OCI-LY1 (cell line): ENCODE measurements at regions not wholly inside any gene's neighbourhood (a gene's known extent, or its start where the extent isn't known, plus 50 kb on each side); places are given as distances from the start of the nearest gene placed in this dataset.

Experiments
- EZH2 ChIP-seq: fragments of 200-600 bp; sonication (generic), shearing (Covaris generic); IDR thresholded peaks from 2 replicates; pipeline ENCODE4 v1.8.0; 2017; ENCODE audit warnings: borderline replicate concordance, mixed run types, mild to moderate bottlenecking, antibody characterized with exemption, low read length, moderate library complexity, mixed read lengths
- TF ChIP-seq, protein P1 (sequence below): fragments of 200-600 bp; sonication (generic), shearing (Covaris generic); IDR thresholded peaks from 2 replicates; pipeline ENCODE4 v1.5.1; 2017; ENCODE audit warnings: mild to moderate bottlenecking, antibody characterized with exemption, low read length, moderate library complexity, mixed read lengths

DNA sequence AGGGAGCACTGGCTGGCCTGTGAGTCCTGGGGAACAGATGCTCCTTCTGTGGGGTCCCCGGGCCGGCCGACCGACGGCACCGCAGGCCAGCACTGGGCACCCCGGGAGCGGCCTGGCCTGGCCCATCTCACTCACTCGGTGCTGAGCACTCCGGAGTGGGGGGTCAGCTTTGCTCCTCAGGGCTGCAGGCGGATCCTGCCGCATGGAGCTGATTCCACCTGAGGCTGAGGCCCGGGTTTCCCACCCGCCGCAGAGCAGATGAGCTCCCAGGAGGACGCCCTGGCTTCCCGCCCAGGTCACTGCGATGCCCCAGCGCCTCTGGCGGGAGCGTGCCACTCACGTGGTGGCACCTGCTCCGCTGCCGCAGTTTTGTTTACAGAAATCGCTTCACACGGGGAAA, 418.6 kb downstream of the GALR1 start:
- TF ChIP-seq EZH2 = no peak
- TF ChIP-seq, protein P1, sequence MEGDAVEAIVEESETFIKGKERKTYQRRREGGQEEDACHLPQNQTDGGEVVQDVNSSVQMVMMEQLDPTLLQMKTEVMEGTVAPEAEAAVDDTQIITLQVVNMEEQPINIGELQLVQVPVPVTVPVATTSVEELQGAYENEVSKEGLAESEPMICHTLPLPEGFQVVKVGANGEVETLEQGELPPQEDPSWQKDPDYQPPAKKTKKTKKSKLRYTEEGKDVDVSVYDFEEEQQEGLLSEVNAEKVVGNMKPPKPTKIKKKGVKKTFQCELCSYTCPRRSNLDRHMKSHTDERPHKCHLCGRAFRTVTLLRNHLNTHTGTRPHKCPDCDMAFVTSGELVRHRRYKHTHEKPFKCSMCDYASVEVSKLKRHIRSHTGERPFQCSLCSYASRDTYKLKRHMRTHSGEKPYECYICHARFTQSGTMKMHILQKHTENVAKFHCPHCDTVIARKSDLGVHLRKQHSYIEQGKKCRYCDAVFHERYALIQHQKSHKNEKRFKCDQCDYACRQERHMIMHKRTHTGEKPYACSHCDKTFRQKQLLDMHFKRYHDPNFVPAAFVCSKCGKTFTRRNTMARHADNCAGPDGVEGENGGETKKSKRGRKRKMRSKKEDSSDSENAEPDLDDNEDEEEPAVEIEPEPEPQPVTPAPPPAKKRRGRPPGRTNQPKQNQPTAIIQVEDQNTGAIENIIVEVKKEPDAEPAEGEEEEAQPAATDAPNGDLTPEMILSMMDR = no peak
